GM18909 (cell line): ENCODE measurements at regions not wholly inside any gene's neighbourhood (a gene's known extent, or its start where the extent isn't known, plus 50 kb on each side); places are given as distances from the start of the nearest gene placed in this dataset.
A peak's percentile ranks its signal among the peaks of the same experiment; 100 is the strongest.

Source experiments
- ATAC-seq: cut with Tn5 transposase; IDR thresholded peaks from one replicate; pipeline ENCODE4 v1.9.1; 2021; ENCODE audit warnings: mild to moderate bottlenecking; ENCODE audit not compliant: unreplicated experiment, poor library complexity

DNA sequence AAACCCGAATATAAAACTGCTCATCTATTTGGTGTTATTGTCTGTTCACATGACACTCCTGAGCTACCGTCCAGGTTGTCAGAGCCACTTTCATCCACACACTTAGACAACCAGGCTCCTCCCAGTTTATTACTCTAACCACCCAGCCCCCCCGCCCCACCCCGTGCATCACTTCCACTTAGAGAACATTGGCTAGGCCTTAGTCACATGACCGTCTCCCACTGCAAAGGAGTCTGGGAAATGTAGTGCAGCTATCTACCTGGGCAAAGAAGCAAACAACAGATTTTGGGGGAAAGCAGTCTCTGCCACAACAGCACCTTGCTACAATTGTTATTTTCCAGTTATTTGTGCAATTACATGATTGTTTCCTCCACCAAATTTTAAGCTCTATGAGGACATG lies 57.6 kb upstream of the RBPJ start:
- ATAC-seq, result peak; percentile 48

- no peak for ATAC-seq
Measured at GRCh38 chr4:26264109-26264508, 56.7 kb upstream of the RBPJ start.

GRCh38 chr4:26267087-26267486 lies 53.7 kb upstream of the RBPJ start:
- ATAC-seq, result no peak

DNA sequence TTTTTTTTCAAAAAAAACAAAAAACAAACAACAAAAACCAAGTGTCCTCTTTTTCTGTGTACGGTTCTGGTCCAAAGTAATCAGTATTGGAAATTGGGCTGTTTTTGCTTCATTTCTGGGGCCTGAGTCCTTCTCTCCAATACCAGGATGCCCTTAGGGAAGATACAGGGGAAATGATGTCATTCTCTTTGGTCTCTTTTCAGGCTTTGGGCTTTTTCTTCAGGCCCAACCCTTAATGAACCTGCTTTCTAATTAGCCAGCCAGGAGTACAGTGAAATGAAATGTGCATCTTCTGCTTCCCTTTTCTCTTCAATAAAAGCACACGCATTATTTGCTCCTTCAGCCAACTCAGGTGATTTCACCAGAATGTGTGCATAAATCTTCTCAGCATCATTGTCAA lies 52.6 kb upstream of the RBPJ start:
- ATAC-seq, result no peak

DNA sequence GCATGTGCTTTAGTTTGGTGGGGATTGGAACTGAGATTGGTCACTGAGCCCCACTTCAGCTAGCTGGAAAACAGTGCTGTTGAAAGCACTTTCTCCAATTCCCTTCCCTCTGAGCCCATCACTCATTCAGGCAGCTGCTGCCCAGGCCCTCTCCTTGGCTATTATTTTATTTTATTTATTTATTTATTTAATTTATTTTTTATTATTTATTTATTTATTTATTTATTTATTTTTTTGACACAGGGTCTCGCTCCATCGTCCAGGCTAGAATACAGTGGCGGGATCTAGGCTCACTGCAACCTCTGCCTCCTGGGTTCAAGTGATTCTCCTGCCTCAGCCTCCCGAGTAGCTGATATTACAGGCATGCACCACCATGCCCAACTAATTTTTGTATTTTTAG lies 51.8 kb upstream of the RBPJ start:
- ATAC-seq, result no peak
